Stimulated activated CD8-positive, alpha-beta memory T cell treated with anti-CD3 and anti-CD28 coated beads, Interleukin-7, amount 100 ng/mL, for 48 hours (primary cell): ENCODE measurements at regions not wholly inside any gene's neighbourhood (a gene's known extent, or its start where the extent isn't known, plus 50 kb on each side); places are given as distances from the start of the nearest gene placed in this dataset.
A peak's percentile ranks its signal among the peaks of the same experiment; 100 is the strongest.

ENCODE experiments used
- DNase-seq, 2 donors: peaks; one replicate each; pipeline ENCODE4 v3.0.0-alpha.2; 2020; ENCODE audit warnings: low read depth in 1 of 2; ENCODE audit errors: extremely low read depth in 1 of 2

DNA sequence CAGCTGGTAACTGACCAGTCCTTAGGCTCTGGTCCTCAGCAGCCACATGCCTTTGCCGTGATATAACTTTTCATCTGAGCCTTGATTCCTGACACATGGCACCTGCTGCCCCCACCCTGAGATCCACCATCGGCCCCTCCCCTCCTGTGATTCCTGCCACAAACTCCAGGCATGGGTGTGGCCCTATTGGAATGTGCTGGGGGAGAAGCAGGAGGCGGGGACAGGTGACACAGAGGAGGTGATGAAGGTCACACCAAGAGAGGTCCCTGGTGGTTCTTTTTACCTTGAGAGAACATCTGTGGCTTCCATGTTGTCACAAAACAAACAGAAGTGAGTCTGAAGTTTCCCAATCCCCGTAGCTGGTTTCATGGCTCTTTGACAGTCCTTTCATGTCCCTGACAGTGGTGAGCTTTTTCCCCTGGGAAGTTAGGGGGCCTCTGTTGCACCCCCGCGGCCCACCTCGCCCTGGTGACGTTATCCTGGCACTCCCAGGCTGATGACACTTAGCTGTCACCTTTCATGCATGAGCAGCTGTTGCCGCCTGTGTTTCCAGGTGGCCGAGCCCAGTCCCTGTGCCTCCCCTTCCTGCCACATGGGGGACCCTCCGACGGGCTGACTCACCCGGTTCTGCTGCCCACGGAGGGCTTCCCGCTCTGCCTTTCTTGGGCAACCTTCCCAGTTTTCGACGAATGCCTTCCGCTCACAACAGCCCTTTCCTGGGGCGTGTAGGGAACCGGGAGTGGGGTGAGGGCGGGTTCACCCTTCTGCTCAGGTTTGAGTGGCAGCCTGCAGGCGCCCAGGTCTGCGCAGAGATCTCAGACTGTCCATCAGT lies 66.3 kb upstream of the GLI2 start:
- DNase-seq, result no peak

- no peak for DNase-seq
These were observed 65.7 kb upstream of the GLI2 start for GRCh38 chr2:120669971-120670370.

DNA sequence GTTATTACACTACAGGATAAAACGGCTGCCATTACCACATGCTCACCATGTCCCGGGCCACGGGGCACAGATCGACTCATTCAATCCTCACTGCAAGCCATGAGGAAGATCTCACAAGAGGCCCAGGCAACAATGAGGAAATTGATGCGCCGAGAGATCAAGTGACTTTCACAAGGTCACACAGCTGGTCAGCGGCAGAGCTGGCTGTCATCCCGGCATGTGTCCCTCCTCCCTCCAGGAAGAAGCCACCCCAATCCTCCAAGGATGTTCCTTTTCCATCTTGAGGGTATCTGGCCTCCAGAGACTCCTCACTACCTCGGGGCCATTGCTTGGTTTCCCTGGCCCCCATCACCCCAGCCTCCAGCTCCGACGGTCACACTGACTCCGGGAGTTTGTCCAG lies 65.3 kb upstream of the GLI2 start:
- no peak for DNase-seq

- DNase-seq, result no peak
These were observed 64.7 kb upstream of the GLI2 start for GRCh38 chr2:120670771-120671480.

DNA sequence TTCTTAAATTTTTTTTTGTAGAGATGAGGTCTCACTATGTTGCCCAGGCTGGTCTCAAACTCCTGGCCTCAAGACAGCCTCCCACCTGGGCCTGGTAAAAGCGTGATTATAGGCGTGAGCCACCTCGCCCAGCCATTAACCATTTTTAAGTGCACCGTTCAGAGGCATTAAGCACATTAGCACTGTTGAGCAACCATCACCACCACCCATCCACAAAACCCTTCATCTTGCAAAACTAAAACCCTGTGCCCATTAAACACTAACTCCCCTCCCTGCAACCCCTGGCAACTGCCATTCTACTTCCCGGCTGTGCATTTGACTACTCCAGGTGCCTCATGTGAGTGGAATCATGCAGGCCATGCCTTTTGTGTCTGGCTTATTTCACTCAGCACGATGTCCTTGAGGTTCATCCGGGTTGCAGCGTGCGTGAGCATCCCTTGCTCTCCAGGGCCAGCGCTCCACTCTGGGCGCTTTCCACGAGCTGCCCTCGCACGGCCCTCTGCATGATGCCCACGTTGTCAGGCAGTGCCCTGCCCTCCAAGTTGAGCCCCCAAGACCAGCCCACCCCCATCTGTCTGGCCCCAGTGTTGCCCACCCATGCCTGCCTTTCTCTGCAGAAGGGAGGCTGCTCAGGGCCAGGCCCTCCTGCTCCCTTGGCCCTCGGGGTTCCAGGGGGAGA lies 63.0 kb upstream of the GLI2 start:
- no peak for DNase-seq

DNA sequence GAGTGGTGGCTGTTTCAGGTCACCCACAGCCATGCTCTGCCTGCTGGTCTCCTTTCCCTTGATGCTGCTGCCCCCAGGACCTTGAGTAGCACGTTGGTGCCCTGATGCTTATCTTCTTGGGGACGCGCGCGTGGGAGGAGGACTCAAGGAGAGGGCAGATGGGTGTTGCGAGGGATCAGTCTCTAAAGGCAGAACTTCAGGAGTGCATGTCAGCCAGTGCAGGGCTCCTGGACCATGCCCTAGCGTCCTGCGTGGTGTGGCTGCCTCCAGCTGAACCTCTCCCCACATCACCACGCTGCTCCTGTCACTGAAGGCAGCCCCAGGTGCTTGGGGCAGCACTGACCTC lies 62.5 kb upstream of the GLI2 start:
- no peak for DNase-seq

GRCh38 chr2:120673571-120674061 lies 62.1 kb upstream of the GLI2 start:
- DNase-seq, result no peak

DNA sequence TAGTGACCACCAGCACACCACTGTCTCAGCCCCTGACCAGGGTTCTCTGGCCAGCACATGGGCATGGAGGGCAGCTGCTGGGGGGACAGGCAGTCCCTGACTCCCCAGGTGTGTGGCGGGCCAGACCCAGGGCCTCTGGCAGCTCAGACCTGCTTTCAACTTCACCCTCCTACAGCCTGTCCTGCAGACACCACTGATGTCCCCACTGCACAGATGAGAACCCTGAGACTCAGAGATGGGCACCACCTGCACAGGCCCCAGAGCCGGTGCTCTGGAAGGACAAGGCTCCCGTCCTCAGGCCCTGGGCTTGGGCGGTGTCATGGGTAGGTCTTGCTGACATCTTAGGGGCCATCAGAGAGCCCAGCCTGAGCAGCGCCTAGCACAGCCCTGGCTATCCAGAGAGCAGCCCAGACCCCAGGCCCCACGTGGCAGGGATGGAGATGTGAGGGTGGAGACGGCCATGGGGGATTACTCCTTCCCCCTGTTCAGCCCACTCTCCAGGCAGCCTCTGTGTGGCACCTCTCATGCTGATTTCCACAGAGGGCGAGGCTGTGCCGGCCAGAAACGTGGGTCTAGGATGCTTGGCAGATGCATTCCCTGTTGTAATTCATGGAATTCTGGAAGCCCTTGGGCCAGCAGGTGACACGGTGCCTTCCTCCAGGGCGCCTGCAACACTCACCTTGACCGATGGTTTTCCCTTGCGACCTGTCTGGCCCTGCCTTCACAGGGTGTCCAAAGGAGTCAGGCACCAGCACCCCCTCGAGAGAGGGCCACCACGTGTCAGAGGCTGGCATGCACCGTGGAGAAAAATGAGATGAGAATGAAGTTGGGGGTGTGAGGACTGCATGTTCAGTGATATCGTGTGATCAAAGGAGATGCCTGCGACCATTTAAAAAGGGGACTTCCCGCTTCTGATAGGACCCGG lies 61.2 kb upstream of the GLI2 start:
- DNase-seq, result no peak

GRCh38 chr2:120675460-120676130 lies 60.1 kb upstream of the GLI2 start:
- no peak for DNase-seq

GRCh38 chr2:120677221-120677620 lies 58.4 kb upstream of the GLI2 start:
- no peak for DNase-seq

DNA sequence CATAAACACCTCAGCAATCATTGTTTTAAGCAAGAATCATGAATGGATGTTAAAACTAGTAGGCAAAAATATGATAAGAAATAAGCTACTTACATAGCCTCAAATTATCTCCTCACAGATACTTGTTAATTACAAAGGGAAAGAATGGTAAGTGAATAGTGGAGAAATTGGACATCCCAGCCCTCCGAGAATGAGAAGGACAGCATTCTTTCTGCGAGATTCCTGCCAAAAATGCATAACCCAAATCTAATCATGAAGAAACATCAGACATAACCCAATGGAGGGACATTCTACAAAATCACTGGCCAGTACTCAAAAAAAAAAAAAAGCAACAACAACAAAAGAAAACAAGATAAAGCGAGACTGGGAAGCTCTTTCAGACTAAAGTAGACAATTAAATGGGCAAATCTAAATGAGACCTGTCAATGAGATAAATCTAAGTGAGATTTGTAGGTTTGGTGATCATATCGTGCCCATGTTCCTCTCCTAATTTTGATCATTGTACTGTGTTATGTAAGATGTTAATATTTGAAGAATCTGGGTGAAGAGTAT lies 57.9 kb upstream of the GLI2 start:
- no peak for DNase-seq

DNA sequence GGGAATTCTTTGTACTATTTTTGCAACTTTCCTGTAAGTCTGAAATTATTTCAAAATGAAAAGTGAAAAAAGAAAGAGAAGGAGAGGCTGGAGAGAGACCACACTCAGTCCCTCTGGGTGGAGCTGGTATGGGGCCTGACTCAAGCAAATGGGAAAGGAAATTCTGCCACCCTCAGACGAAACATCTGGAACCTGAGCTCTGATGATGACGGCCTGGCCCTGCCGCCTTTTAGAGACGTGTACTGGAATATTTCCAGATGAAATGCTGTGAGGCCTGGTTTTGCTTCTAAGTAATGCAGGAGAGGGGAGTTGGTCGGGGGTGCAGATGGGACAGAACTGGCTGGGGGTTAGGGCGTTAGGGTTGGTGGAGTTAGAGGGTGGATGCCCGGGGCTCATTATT lies 57.4 kb upstream of the GLI2 start:
- no peak for DNase-seq

GRCh38 chr2:120678926-120679325 lies 56.7 kb upstream of the GLI2 start:
- no peak for DNase-seq

DNA sequence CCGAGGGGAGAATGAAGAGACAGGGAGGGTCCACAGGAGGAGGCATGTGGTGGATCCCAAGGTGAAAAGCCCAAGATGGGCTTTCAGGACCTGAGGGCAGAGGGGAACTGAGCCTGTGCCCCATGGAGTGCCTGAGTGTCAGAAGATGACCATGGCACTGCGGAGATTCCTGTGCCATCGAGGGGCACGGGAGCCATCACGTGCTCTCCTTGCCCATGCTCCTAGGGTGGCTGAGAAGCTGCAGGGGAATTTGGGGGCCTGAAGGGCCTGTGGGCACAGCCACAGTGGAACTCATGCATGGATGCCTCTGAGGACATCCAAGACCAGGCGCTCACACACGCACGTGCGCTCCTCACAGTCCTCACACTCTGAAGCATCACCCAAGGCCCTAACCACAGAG lies 56.1 kb upstream of the GLI2 start:
- DNase-seq, result no peak

DNA sequence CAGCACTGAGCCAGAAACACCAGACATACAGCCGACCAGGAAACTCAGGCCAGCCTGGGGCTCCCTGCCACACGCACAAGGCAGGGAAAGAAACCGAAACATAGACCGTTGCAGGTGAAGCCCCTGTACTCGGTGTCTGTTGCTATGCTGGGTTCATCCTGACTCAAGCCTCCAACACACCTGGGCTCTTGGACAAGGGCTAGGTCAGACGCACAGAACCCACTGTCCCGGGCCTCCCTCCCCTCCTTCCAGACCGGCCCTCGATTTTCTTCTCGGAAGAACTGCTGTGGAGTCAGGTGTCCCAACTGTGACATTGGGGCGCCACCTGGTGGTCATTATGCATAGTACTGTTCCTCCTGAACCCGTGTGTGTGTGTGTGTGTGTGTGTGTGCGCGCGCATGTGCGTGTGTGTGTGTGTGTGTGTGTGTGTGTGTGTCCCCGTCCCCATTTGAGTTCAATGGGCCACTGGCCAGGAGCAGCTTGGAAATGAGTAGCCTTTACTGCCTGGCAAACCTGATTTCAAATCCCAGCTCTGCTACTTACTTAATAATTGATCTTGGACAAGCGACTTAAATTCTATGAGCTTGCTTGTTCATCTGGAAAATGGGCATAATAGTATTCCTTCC lies 55.4 kb upstream of the GLI2 start:
- DNase-seq, result peak; percentile 34 to 48

DNA sequence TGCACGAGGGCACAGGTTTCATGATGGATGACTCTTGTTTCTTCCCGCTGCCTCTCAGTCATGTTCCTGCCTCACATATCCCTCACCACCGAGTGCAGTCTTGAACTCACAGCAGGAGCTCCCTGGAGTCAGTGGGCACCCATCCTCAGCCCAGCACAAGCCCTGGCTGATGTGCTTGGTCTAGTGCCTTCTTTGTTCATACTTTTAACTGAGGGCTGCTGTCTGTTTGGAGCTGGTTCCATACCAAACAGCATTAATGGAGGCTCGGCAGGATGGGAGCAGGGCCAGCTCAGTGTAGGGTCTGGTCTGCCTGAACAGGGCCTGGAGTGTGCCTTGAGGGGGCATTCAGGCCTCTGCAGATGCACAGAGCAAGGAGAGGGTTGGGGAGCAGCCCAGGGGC lies 54.5 kb upstream of the GLI2 start:
- no peak for DNase-seq

DNA sequence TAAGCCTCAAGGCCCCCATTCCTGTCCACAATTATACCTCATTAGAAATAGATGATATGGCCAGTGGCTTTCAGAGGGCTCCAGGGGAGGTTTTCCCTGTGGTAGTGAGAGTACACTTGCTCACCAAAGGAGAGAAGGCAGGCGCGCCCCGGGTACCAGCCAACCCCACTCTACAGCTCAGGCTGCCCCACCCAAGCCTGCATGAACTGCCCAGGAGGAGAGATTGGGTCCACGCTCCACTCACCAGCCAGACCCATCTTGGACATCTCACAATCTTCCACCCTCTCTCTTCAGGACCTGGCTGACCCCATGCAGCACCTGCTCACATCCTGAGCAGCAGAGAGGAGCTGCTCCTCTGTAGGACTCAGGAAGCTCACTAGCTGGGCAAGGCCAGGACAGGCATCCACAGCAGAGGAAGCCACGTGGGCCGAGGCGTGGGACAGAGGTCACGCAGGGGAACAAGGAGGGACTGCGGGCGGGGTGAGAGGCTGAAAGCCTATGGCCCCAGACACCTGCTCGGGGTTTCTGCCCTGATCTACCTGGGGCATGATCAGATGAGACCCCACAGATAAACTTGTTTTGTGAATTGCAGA lies 53.9 kb upstream of the GLI2 start:
- no peak for DNase-seq

DNA sequence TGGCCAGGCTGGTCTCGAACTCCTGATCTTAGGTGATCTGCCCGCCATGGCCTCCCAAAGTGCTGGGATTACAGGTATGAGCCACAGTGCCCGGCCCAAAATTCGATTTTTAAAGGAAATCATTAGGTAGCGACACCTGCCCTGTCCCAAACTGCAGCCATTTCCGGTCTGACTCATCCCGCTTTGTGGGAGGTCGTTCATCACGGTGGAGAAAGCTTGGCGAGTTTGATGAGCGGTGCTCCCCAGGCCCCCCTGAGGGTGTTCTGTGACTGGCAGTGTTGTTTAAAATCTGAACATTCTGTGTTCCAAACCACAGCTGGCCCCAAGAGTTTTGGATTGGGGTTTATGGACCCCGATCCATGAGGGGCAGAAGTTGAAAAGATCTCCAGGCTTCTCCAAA lies 53.0 kb upstream of the GLI2 start:
- no peak for DNase-seq

DNA sequence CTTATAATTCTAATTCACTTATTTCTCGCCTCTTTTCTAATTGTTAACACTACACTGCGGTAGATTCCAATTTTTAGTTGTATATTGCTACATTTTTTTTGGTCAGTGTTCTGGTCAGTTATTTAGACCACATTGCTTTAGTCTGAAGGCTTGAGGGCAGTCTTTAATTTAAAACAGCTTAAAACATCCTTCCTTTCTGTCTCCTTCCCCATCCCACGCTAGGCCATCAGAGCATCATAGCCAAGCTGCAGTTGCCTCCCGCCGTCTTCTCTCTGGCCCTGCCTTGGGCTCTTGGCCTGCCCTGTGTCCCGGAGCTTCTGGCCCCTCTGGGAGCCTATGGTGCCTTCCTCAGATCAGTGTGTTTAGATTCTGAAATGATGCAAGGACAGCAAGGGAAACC lies 52.6 kb upstream of the GLI2 start:
- DNase-seq, result no peak
